GM19468 (cell line): ENCODE measurements at regions not wholly inside any gene's neighbourhood (a gene's known extent, or its start where the extent isn't known, plus 50 kb on each side); places are given as distances from the start of the nearest gene placed in this dataset.

Source experiments
- ATAC-seq: cut with Tn5 transposase; IDR thresholded peaks from one replicate; pipeline ENCODE4 v1.9.1; 2021; ENCODE audit warnings: mild to moderate bottlenecking, moderate library complexity, moderate number of reproducible peaks; ENCODE audit not compliant: unreplicated experiment; ENCODE audit errors: extremely low read depth

- peak; percentile 12 for ATAC-seq
Observed at GRCh38 chr2:186427017-186427350, 59.1 kb upstream of the ZC3H15 start.

GRCh38 chr2:186427970-186428369 lies 58.1 kb upstream of the ZC3H15 start:
- ATAC-seq, result no peak

GRCh38 chr2:186429104-186429503 lies 57.0 kb upstream of the ZC3H15 start:
- no peak for ATAC-seq

- ATAC-seq, result no peak
Observed at GRCh38 chr2:186431306-186431705, 54.8 kb upstream of the ZC3H15 start.

- no peak for ATAC-seq
Observed at GRCh38 chr2:186433040-186433439, 53.0 kb upstream of the ZC3H15 start.

- ATAC-seq, result no peak
Observed at GRCh38 chr2:186433777-186434432, 52.2 kb upstream of the ZC3H15 start.
